GM13976 (cell line): ENCODE measurements at regions not wholly inside any gene's neighbourhood (a gene's known extent, or its start where the extent isn't known, plus 50 kb on each side); places are given as distances from the start of the nearest gene placed in this dataset.

Experiments
- DNase-seq: peaks from one replicate; pipeline ENCODE4 v3.0.0; 2012; ENCODE audit warnings: low spot score
- CTCF ChIP-seq: IDR thresholded peaks from 2 replicates; pipeline ENCODE4 v1.5.1; 2012; ENCODE audit warnings: borderline replicate concordance, mild to moderate bottlenecking; ENCODE audit not compliant: insufficient read depth; ENCODE audit errors: extremely low read depth, missing control alignments, control extremely low read depth
- in situ Hi-C: fragments of 300-500 bp; cut with MboI; formaldehyde crosslinking; loops from one replicate; pipeline ENCODE4 v1.12.0; 2022; ENCODE audit warnings: low sequenced_read_pairs, mixed read lengths, inconsistent platforms; ENCODE audit not compliant: unreplicated experiment

GRCh38 chr12:98291828-98292227 is 223.6 kb upstream of the TMPO start:
- in situ Hi-C loops = no loop called here
- no peak for TF ChIP-seq CTCF

GRCh38 chr12:98294051-98294805 is 221.2 kb upstream of the TMPO start:
- no peak for TF ChIP-seq CTCF
- no peak for DNase-seq
- in situ Hi-C loops = no loop called here

More at GRCh38 chr12:98291828-98292227, 223.6 kb upstream of the TMPO start:
- DNase-seq = no peak

- in situ Hi-C loops = no loop called here
- no peak for DNase-seq
- no peak for TF ChIP-seq CTCF
Measured at GRCh38 chr12:98295681-98296080, 219.7 kb upstream of the TMPO start.

- in situ Hi-C loops = no loop called here
- TF ChIP-seq CTCF = no peak
- DNase-seq = no peak
Measured at GRCh38 chr12:98296462-98297079, 218.8 kb upstream of the TMPO start.

- TF ChIP-seq CTCF = no peak
- in situ Hi-C loops = no loop called here
- no peak for DNase-seq
Measured at GRCh38 chr12:98297538-98297937, 217.9 kb upstream of the TMPO start.

- no peak for TF ChIP-seq CTCF
- in situ Hi-C loops = no loop called here
- DNase-seq = no peak
Measured at GRCh38 chr12:98308141-98308540, 207.2 kb upstream of the TMPO start.
